Peyer's patch (tissue), 4 donors: ENCODE measurements at regions not wholly inside any gene's neighbourhood (a gene's known extent, or its start where the extent isn't known, plus 50 kb on each side); places are given as distances from the start of the nearest gene placed in this dataset.

Experiments
- DNase-seq, 3 donors: peaks; one replicate each; pipeline ENCODE4 v3.0.0-alpha.2; 2017 to 2019
- H3K27ac ChIP-seq, 4 donors: fragments of 200-600 bp; sonication (generic); one replicate each; pipeline ENCODE4 v1.5.1; 2016 to 2019
- H3K27me3 ChIP-seq, 2 donors: fragments of 200-600 bp; sonication (generic); one replicate each; pipeline ENCODE4 v1.5.1; 2019
- H3K36me3 ChIP-seq, 3 donors: fragments of 200-600 bp; sonication (generic); one replicate each; pipeline ENCODE4 v1.5.1; 2016 to 2019
- H3K4me1 ChIP-seq, 4 donors: fragments of 200-600 bp; sonication (generic); one replicate each; pipeline ENCODE4 v1.5.1; 2016 to 2019
- H3K4me3 ChIP-seq, 4 donors: fragments of 200-600 bp; sonication (generic); 1 replicate in 3 of 4; 2 replicates in 1 of 4; pipeline ENCODE4 v1.5.1; 2016 to 2019; ENCODE audit warnings: mild to moderate bottlenecking in 1 of 4
- H3K9me3 ChIP-seq, 4 donors: fragments of 200-600 bp; sonication (generic); one replicate each; pipeline ENCODE4 v1.5.1; 2016 to 2019; ENCODE audit warnings: mild to moderate bottlenecking in 1 of 4
- POLR2A ChIP-seq, 2 donors: fragments of 450-650 bp; IDR thresholded peaks; one replicate each; pipeline ENCODE4 v1.5.1; 2017; ENCODE audit warnings: antibody characterized with exemption in 2 of 2, mild to moderate bottlenecking in 2 of 2, moderate library complexity in 2 of 2
- TF ChIP-seq, protein P1 (sequence below), 6 experiments: fragments of 450-650 bp in 4 of 6; fragments of 200-600 bp in 2 of 6; sonication (generic) in 1 of 6; IDR thresholded peaks; one replicate each; pipeline ENCODE4 v1.5.1; 2017 to 2019; ENCODE audit warnings: antibody characterized with exemption in 6 of 6, mild to moderate bottlenecking in 3 of 6, moderate library complexity in 1 of 6

DNA sequence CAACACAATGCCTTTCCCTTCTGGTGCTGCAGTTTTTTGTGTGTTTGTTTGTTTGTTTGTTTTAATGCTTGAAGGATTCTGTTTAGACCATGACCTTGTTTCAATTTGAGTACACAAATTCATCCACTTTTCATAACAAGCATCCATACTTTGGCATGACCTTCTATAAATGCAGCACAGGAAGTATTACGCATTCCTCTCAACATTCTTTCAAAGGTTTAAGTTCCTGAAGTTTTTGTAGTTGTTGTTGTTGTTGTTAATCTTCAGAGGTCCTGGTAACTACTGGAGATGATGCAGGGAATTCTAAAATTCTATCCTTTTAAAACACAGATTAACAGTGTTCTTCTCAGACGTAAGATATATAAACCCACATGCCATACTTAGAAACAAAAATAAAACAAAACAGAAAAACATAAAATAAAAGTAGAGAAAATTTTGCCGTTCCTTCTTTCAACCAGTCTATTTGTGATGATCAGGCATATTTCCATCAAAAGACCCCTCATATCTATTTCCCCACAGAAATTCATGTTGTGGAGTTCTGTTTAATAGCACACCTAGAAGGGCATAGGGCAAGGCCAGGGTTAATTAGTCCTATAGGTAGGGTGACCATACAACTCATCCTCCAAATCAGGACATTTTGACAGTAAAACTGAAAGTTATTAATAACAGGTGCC lies 529.9 kb downstream of the NOVA1 start:
- Histone ChIP-seq H3K36me3 (no peaks in the 10 kb centered on the region), H3K9me3 (no peaks in the 10 kb centered on the region), H3K4me3 (no peak overlapping the region), H3K27ac (no peak overlapping the region), H3K4me1 (no peaks in the 10 kb centered on the region), H3K27me3 (no peaks in the 10 kb centered on the region)
- DNase-seq, result no peak
- TF ChIP-seq, protein P1, sequence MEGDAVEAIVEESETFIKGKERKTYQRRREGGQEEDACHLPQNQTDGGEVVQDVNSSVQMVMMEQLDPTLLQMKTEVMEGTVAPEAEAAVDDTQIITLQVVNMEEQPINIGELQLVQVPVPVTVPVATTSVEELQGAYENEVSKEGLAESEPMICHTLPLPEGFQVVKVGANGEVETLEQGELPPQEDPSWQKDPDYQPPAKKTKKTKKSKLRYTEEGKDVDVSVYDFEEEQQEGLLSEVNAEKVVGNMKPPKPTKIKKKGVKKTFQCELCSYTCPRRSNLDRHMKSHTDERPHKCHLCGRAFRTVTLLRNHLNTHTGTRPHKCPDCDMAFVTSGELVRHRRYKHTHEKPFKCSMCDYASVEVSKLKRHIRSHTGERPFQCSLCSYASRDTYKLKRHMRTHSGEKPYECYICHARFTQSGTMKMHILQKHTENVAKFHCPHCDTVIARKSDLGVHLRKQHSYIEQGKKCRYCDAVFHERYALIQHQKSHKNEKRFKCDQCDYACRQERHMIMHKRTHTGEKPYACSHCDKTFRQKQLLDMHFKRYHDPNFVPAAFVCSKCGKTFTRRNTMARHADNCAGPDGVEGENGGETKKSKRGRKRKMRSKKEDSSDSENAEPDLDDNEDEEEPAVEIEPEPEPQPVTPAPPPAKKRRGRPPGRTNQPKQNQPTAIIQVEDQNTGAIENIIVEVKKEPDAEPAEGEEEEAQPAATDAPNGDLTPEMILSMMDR (IDR thresholded peaks at IDR 0.05), result no peak
- no peak for TF ChIP-seq POLR2A (IDR thresholded peaks at IDR 0.05)

DNA sequence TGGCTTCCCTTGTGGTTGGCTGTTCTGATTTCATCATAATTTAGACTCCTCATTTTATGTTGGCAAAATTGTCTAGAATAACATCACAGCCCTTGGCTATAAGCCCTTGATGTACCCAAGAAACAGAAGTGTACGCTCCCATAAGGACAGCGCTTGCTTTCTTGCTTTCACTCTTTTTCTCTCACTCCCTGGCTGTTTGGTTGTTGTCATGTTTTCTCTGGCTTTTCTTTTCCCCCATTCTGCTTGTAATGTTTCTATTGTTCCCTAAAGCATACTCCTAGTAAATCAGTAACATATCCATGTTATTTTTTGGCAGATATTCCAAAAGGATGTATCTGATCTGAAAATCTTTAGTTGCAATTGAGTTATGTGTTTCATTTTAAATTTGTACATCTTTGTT lies 530.5 kb downstream of the NOVA1 start:
- H3K4me1 ChIP-seq, result no peaks in the 10 kb centered on the region
- H3K27me3 ChIP-seq, result no peaks in the 10 kb centered on the region
- H3K27ac ChIP-seq, result no peak overlapping the region
- H3K36me3 ChIP-seq, result no peaks in the 10 kb centered on the region
- H3K9me3 ChIP-seq, result no peaks in the 10 kb centered on the region
- TF ChIP-seq, protein P1 (IDR thresholded peaks at IDR 0.05), result no peak
- TF ChIP-seq POLR2A (IDR thresholded peaks at IDR 0.05), result no peak
- no peak overlapping the region for H3K4me3 ChIP-seq
- no peak for DNase-seq

DNA sequence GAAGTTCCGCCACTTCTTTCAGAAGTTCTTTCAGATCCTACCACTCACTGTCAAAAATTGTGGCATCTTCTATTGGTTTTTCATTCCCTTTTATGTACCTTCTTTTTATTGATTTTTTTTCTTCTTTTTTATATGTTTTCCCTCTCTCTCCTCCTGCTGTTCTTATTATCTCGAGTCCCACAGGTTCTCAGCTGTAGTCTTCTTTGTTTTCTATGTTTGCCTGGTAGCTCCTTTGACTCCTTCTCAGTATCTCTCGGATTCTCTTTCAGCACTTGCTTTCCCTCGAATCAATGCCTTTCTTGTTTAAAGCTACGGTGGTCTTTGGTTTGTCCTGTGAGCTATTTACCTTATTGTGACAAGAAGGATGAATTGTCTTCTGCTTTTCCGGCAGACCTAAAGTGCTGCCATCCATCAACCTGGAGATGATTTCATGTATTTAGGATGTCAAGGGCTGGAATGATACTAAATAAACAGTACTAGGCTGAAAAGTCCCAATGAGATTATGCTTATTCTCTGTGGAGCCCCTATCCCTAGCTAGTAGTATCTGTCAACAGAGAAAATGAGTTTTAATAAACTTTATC lies 541.7 kb downstream of the NOVA1 start:
- no peaks in the 10 kb centered on the region for H3K4me1 ChIP-seq
- H3K27me3 ChIP-seq, result no peaks in the 10 kb centered on the region
- no peak for DNase-seq
- no peak for TF ChIP-seq POLR2A (IDR thresholded peaks at IDR 0.05)
- TF ChIP-seq, protein P1 (IDR thresholded peaks at IDR 0.05), result no peak
- H3K36me3 ChIP-seq, result no peaks in the 10 kb centered on the region
- H3K4me3 ChIP-seq, result no peak overlapping the region
- H3K27ac ChIP-seq, result no peak overlapping the region
- H3K9me3 ChIP-seq, result no peaks in the 10 kb centered on the region

DNA sequence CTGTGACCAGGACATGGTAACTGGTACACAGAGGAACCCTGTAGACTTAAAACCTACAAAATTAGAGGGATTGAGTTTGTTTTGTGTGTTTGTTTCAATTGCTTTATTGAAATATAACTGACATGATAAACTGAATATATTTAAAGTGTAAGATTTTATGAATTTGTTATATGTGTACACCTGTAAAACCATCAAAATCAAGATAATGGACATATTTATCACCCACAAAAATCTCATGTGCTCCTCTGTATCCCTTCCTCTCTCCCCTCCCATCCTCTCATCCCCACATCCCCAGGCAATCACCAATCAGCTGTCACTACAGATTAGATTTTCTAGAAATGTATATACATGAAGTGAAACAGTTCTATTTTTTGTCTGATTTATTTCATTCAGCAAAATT lies 565.5 kb downstream of the NOVA1 start:
- TF ChIP-seq POLR2A (IDR thresholded peaks at IDR 0.05), result no peak
- TF ChIP-seq, protein P1 (IDR thresholded peaks at IDR 0.05), result no peak
- H3K4me1 ChIP-seq, result no peaks in the 10 kb centered on the region

DNA sequence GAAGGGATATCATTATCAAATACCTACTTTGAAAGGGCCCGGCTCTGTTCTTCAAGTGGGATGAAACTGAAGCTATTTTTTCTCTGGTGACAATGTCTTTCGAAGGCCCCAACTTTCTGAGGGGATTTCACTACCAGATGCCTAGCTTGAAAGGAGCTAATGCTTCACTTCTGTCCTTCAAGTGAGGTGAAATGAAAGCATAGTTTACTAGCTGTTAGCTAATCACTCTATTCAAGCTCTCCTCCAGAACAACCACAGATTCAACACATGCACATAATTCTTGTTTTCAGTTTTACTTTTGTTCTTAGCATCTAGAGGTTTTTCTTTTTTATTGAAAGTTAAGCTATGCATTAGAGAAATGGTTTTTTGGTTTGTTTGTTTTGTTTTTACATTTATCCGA lies 571.4 kb downstream of the NOVA1 start:
- no peak overlapping the region for H3K27ac ChIP-seq
- TF ChIP-seq, protein P1 (IDR thresholded peaks at IDR 0.05), result no peak
- TF ChIP-seq POLR2A (IDR thresholded peaks at IDR 0.05), result no peak
- no peak for DNase-seq
- no peaks in the 10 kb centered on the region for H3K9me3 ChIP-seq
- H3K36me3 ChIP-seq, result no peaks in the 10 kb centered on the region
- H3K4me1 ChIP-seq, result no peaks in the 10 kb centered on the region
- H3K4me3 ChIP-seq, result no peak overlapping the region
- no peaks in the 10 kb centered on the region for H3K27me3 ChIP-seq

More for the DNA sequence above, 565.5 kb downstream of the NOVA1 start:
- H3K36me3 ChIP-seq, result no peaks in the 10 kb centered on the region
- no peak overlapping the region for H3K4me3 ChIP-seq
- no peaks in the 10 kb centered on the region for H3K27me3 ChIP-seq
- DNase-seq, result no peak
- H3K27ac ChIP-seq, result no peak overlapping the region
- no peaks in the 10 kb centered on the region for H3K9me3 ChIP-seq
